ENCODE measurements at regions not wholly inside any gene's neighbourhood (a gene's known extent, or its start where the extent isn't known, plus 50 kb on each side); places are given as distances from the start of the nearest gene placed in this dataset.
A peak's percentile ranks its signal among the peaks of the same experiment; 100 is the strongest.

DNA sequence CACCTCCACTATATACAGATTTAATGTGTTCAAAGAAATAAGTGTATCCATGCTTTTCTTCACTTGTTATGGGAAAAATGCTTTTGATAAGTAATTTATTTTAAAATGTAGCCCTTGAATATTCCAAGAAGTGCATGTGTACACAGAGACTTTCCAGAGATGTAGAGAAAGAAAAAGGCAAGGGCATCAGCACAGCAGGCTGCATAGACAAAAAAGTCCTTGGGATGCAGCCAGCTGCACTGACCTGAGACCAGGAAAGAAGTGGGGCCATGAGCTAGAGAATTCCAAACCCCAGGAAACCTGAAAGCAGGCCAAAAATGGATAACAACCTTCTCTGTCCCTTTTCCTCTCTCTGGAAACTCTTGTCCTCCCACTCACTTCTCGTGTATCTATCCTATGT, 51.6 kb upstream of the PRDM8 start:
- no peak for TF ChIP-seq CTCF (IDR thresholded peaks at IDR 0.05)
- DNase-seq (ENCODE audit: low spot score) (no peak), ATAC-seq (ENCODE audit: low FRiP score) (no peak)

DNA sequence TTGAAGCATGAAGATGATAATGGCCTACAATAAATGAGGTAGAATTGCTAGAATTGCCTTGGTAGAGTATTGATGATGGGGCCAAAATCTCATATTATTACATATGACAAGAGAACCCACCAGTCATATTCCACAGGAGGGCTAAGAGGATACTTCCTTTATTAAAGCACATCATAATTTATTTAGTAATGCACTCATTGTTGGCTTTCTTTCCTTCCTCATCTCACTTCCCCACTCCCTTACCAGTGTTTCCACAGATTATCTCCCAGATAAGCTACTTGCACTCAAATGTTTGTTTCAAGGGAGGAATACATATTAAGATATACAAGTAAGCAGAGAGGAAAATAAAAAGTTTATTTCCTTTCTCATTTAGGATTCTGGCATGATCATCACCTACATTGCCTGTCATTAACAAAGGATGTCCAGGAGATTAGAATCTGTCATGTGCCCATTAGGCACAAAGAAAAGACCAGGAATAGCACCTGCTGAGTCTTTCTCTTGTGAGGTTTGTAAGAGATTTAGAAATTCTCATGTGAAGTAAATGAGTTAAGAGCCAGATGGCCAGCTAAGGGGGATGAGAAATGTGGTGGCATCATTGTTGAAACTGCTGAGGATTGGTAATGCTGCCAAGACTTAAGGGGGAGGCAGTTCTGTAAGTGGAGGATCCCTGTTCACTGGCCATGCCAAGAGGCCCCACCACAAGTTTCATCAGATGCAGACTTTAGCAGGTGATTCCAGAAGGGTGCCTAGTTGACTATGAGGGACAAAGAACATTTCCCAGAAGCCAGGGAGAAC, 52.4 kb upstream of the PRDM8 start:
- DNase-seq (ENCODE audit: low spot score) (no peak), ATAC-seq (ENCODE audit: low FRiP score) (no peak)
- no peak for TF ChIP-seq CTCF (IDR thresholded peaks at IDR 0.05)

GRCh38 chr4:80143307-80143679, 54.0 kb upstream of the PRDM8 start:
- DNase-seq (ENCODE audit: low spot score) (no peak), ATAC-seq (ENCODE audit: low FRiP score) (no peak)
- no peak for TF ChIP-seq CTCF (IDR thresholded peaks at IDR 0.05)

GRCh38 chr4:80142394-80143306, 54.7 kb upstream of the PRDM8 start:
- ATAC-seq (ENCODE audit: low FRiP score) = peak; percentile 74
- no peak for DNase-seq (ENCODE audit: low spot score)
- no peak for TF ChIP-seq CTCF (IDR thresholded peaks at IDR 0.05)

DNA sequence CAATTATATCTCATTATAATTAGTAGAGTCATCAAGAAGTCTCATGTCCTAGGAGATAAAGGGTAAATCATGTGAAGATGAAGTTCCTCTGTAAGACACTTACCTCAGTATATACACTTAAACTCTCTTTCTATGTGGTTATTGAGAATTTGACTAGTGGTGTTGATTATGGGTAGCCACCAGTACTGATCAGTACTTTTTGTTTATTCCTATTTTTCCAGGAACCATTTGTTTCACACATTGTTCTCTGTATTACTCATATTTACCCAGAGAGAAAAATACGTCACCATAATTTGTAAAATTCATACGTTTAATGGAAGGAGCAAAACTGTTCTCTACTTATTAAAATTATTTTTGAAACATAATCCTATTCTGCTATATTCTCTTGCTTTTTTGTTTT, 55.8 kb upstream of the PRDM8 start:
- TF ChIP-seq CTCF (IDR thresholded peaks at IDR 0.05) = no peak
- ATAC-seq (ENCODE audit: low FRiP score) (no peak), DNase-seq (ENCODE audit: low spot score) (no peak)

GRCh38 chr4:80140194-80140593, 57.1 kb upstream of the PRDM8 start:
- no peak for TF ChIP-seq CTCF (IDR thresholded peaks at IDR 0.05)
- ATAC-seq (ENCODE audit: low FRiP score) (no peak), DNase-seq (ENCODE audit: low spot score) (no peak)

All from omental fat pad (tissue), 3 donors.